GM11168 (cell line): ENCODE measurements at regions not wholly inside any gene's neighbourhood (a gene's known extent, or its start where the extent isn't known, plus 50 kb on each side); places are given as distances from the start of the nearest gene placed in this dataset.
"Not testable (repeated sequence)": the region's sequence is repeated elsewhere in the genome, so short reads cannot be mapped to it uniquely, and the experiment has no call there.

Source experiments
- in situ Hi-C: fragments of 300-500 bp; cut with MboI; formaldehyde crosslinking; loops from one replicate; pipeline ENCODE4 v1.12.0; 2022; ENCODE audit warnings: low sequenced_read_pairs; ENCODE audit not compliant: unreplicated experiment

- in situ Hi-C loops: no loop called here
Observed at GRCh38 chr4:170758988-170759387, 669.2 kb upstream of the AADAT start.

GRCh38 chr4:170750519-170750918 is 660.8 kb upstream of the AADAT start:
- in situ Hi-C loops: no loop called here

- in situ Hi-C loops: no loop called here
Observed at GRCh38 chr4:170748975-170749374, 659.2 kb upstream of the AADAT start.

- in situ Hi-C loops: no loop called here
Observed at GRCh38 chr4:170743633-170744032, 653.9 kb upstream of the AADAT start.

- in situ Hi-C loops: no loop called here
Observed at GRCh38 chr4:170741856-170742255, 652.1 kb upstream of the AADAT start.

GRCh38 chr4:170736710-170737109 is 647.0 kb upstream of the AADAT start:
- in situ Hi-C loops: no loop called here

GRCh38 chr4:170729897-170730296 is 640.1 kb upstream of the AADAT start:
- in situ Hi-C loops: no loop called here

GRCh38 chr4:170729236-170729635 is 639.5 kb upstream of the AADAT start:
- in situ Hi-C loops: no loop called here

- in situ Hi-C loops: loop anchor here (25.0 kb wide), 1 partner anchor 138 kb away; no protein-coding TSS in a partner anchor
Observed at GRCh38 chr4:170724191-170724590, 634.4 kb upstream of the AADAT start.

- in situ Hi-C loops: loop anchor here (25.0 kb wide), 1 partner anchor 139 kb away; no protein-coding TSS in a partner anchor
Observed at GRCh38 chr4:170723171-170723570, 633.4 kb upstream of the AADAT start.

- in situ Hi-C loops: loop anchor here (25.0 kb wide), 1 partner anchor 140 kb away; no protein-coding TSS in a partner anchor
Observed at GRCh38 chr4:170721812-170722373, 632.1 kb upstream of the AADAT start.

GRCh38 chr4:170716868-170717267 is 627.1 kb upstream of the AADAT start:
- in situ Hi-C loops: loop anchor here (10.0 to 25.0 kb wide), 2 partner anchors 122 to 145 kb away; no protein-coding TSS in a partner anchor

GRCh38 chr4:170705907-170706306 is 616.2 kb upstream of the AADAT start:
- in situ Hi-C loops: loop anchor here (25.0 kb wide), 1 partner anchor 156 kb away; no protein-coding TSS in a partner anchor

- in situ Hi-C loops: loop anchor here (25.0 kb wide), 1 partner anchor 162 kb away; no protein-coding TSS in a partner anchor
Observed at GRCh38 chr4:170700064-170700463, 610.3 kb upstream of the AADAT start.

- in situ Hi-C loops: no loop called here
Observed at GRCh38 chr4:170698334-170698733, 608.6 kb upstream of the AADAT start.

- in situ Hi-C loops: no loop called here
Observed at GRCh38 chr4:170697845-170698244, 608.1 kb upstream of the AADAT start.

- in situ Hi-C loops: no loop called here
Observed at GRCh38 chr4:170697045-170697444, 607.3 kb upstream of the AADAT start.

- in situ Hi-C loops: no loop called here
Observed at GRCh38 chr4:170691168-170691567, 601.4 kb upstream of the AADAT start.

- in situ Hi-C loops: no loop called here
Observed at GRCh38 chr4:170687751-170688150, 598.0 kb upstream of the AADAT start.

GRCh38 chr4:170685701-170686100 is 595.9 kb upstream of the AADAT start:
- in situ Hi-C loops: not testable (repeated sequence)

GRCh38 chr4:170682558-170683294 is 593.0 kb upstream of the AADAT start:
- in situ Hi-C loops: no loop called here

- in situ Hi-C loops: not testable (repeated sequence)
Observed at GRCh38 chr4:170682087-170682486, 592.3 kb upstream of the AADAT start.
